MM.1S (cell line): ENCODE measurements at regions not wholly inside any gene's neighbourhood (a gene's known extent, or its start where the extent isn't known, plus 50 kb on each side); places are given as distances from the start of the nearest gene placed in this dataset.

Experiments
- CTCF ChIP-seq: fragments of 300-600 bp; sonication (generic); IDR thresholded peaks from 2 replicates; pipeline ENCODE4 v1.5.1; 2016; ENCODE audit warnings: antibody characterized with exemption, low read length, mixed read lengths
- EZH2 ChIP-seq: fragments of 300-600 bp; sonication (generic); optimal IDR thresholded peaks from 2 replicates; pipeline ENCODE3; 2017; ENCODE audit warnings: low read depth, mild to moderate bottlenecking, antibody characterized with exemption, low read length, mixed read lengths
- EZH2phosphoT487 ChIP-seq: fragments of 300-600 bp; sonication (generic); IDR thresholded peaks from 2 replicates; pipeline ENCODE4 v1.6.1; 2018; ENCODE audit warnings: antibody characterized with exemption, low read length

GRCh38 chr4:27308379-27308778, 447.7 kb downstream of the STIM2 start:
- TF ChIP-seq EZH2phosphoT487 (no peak), CTCF (no peak), EZH2 (no peak)
